Prostate gland (tissue), 2 donors: ENCODE measurements at regions not wholly inside any gene's neighbourhood (a gene's known extent, or its start where the extent isn't known, plus 50 kb on each side); places are given as distances from the start of the nearest gene placed in this dataset.

Experiments used
- DNase-seq: peaks from one replicate; pipeline ENCODE4 v3.0.0-alpha.2; 2019; ENCODE audit warnings: low spot score
- H3K27ac ChIP-seq, 2 donors: fragments of 200-600 bp; sonication (generic); 2 replicates each; pipeline ENCODE4 v1.5.1; 2017 to 2019
- H3K27me3 ChIP-seq: fragments of 200-600 bp; sonication (generic); replicated peaks from 2 replicates; pipeline ENCODE4 v1.5.1; 2019; ENCODE audit not compliant: insufficient read depth
- H3K36me3 ChIP-seq, 2 donors: fragments of 200-600 bp; sonication (generic); 1 replicate in 1 of 2; 2 replicates in 1 of 2; pipeline versions ENCODE4 v1.5.1 to v1.8.1; 2017 to 2019
- H3K4me1 ChIP-seq: fragments of 200-600 bp; sonication (generic); replicated peaks from 2 replicates; pipeline ENCODE4 v1.5.1; 2019
- H3K4me3 ChIP-seq, 2 donors: fragments of 200-600 bp; sonication (generic); 2 replicates each; pipeline ENCODE4 v1.5.1; 2017 to 2019
- H3K9me3 ChIP-seq: fragments of 200-600 bp; sonication (generic); 2 replicates; pipeline ENCODE4 v1.5.1; 2017
- CTCF ChIP-seq, 4 experiments: fragments of 200-600 bp in 2 of 4; fragments of 450-650 bp in 2 of 4; sonication (generic) in 2 of 4; IDR thresholded peaks; 1 replicate in 3 of 4; 2 replicates in 1 of 4; pipeline ENCODE4 v1.5.1; 2016 to 2019; ENCODE audit warnings: antibody characterized with exemption in 4 of 4, mild to moderate bottlenecking in 2 of 4, moderate library complexity in 2 of 4
- POLR2A ChIP-seq: fragments of 450-650 bp; IDR thresholded peaks from one replicate; pipeline ENCODE4 v1.6.1; 2016; ENCODE audit warnings: antibody characterized with exemption, mild to moderate bottlenecking
- POLR2AphosphoS5 ChIP-seq: sonication (generic); formaldehyde crosslinking; IDR thresholded peaks from one replicate; pipeline ENCODE4 v1.6.1; 2017; ENCODE audit warnings: antibody characterized with exemption
- WGBS: methylation state at CpG from one replicate; pipeline ENCODE4 v1.1.5; 2018; 5-methylcytosine and 5-hydroxymethylcytosine counted together
- intact Hi-C: fragments of 100-400 bp; cut with DNase I; formaldehyde crosslinking; loops from one replicate; pipeline ENCODE4 v1.14.2; 2022

- H3K36me3 ChIP-seq, result no peaks in the 10 kb centered on the region
- H3K4me1 ChIP-seq, result no peaks in the 10 kb centered on the region
- H3K4me3 ChIP-seq, result no peak overlapping the region
- TF ChIP-seq CTCF (IDR thresholded peaks at IDR 0.05), result no peak
- TF ChIP-seq POLR2A, result no peak
- TF ChIP-seq POLR2AphosphoS5, result no peak
- no peak overlapping the region for H3K27ac ChIP-seq
- 86% methylated on average over 13 of the region's 13 CpGs for WGBS
- DNase-seq, result no peak
- intact Hi-C loops, result no loop called here
- peaks cover 2% of the 10 kb centered on the region for H3K27me3 ChIP-seq
- no peaks in the 10 kb centered on the region for H3K9me3 ChIP-seq
Observed at GRCh38 chr22:49257551-49257961, 570.1 kb downstream of the BRD1 start.

- Histone ChIP-seq H3K4me3 (no peak overlapping the region), H3K4me1 (no peaks in the 10 kb centered on the region), H3K27me3 (peaks cover 2% of the 10 kb centered on the region), H3K36me3 (no peaks in the 10 kb centered on the region), H3K9me3 (no peaks in the 10 kb centered on the region), H3K27ac (no peak overlapping the region)
- no peak for DNase-seq
- TF ChIP-seq CTCF (IDR thresholded peaks at IDR 0.05) (no peak), POLR2A (no peak), POLR2AphosphoS5 (no peak)
- WGBS, result 88% methylated on average over 17 of the region's 17 CpGs
- intact Hi-C loops, result no loop called here
Observed at GRCh38 chr22:49255741-49256318, 571.8 kb downstream of the BRD1 start.

- Histone ChIP-seq H3K27ac (no peak overlapping the region), H3K9me3 (no peaks in the 10 kb centered on the region), H3K27me3 (peaks cover 2% of the 10 kb centered on the region), H3K4me1 (no peaks in the 10 kb centered on the region), H3K36me3 (no peaks in the 10 kb centered on the region), H3K4me3 (no peak overlapping the region)
- DNase-seq, result no peak
- 91% methylated on average over 11 of the region's 11 CpGs for WGBS
- TF ChIP-seq POLR2A, result no peak
- no peak for TF ChIP-seq CTCF (IDR thresholded peaks at IDR 0.05)
- no peak for TF ChIP-seq POLR2AphosphoS5
- intact Hi-C loops, result no loop called here
Observed at GRCh38 chr22:49255154-49255553, 572.5 kb downstream of the BRD1 start.

DNA sequence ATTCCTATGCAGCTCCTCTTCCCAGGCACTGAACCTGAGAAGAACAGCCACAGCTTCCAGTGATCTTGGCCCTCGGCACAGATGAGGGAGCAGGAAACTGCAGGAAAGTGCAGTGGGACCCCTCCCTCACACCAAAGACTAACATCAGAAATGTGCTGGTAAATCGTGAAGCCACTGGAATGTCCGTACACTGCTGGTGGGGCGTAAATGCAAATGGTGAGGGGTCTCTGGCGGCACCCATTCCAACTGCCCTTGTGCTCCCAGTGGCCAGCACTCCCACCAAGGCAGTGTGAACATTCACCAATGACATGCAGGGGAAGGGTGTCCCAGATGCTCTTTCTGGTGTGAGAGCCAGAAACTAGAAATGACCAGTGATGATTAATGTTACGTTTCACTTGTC lies 574.0 kb downstream of the BRD1 start:
- DNase-seq, result no peak
- H3K27me3 ChIP-seq, result peaks cover 2% of the 10 kb centered on the region
- TF ChIP-seq POLR2AphosphoS5 (no peak), POLR2A (no peak), CTCF (IDR thresholded peaks at IDR 0.05) (no peak)
- H3K4me1 ChIP-seq, result no peaks in the 10 kb centered on the region
- H3K4me3 ChIP-seq, result no peak overlapping the region
- 89% methylated on average over 5 of the region's 6 CpGs for WGBS
- H3K27ac ChIP-seq, result no peak overlapping the region
- intact Hi-C loops, result no loop called here
- no peaks in the 10 kb centered on the region for H3K9me3 ChIP-seq
- H3K36me3 ChIP-seq, result no peaks in the 10 kb centered on the region

- 72% methylated on average over 6 of the region's 6 CpGs for WGBS
- intact Hi-C loops, result no loop called here
- no peak overlapping the region for H3K27ac ChIP-seq
Observed at GRCh38 chr22:49251371-49251770, 576.3 kb downstream of the BRD1 start.

More at GRCh38 chr22:49251371-49251770, 576.3 kb downstream of the BRD1 start:
- Histone ChIP-seq H3K27me3 (peaks cover 2% of the 10 kb centered on the region), H3K4me3 (no peak overlapping the region), H3K36me3 (no peaks in the 10 kb centered on the region), H3K4me1 (no peaks in the 10 kb centered on the region), H3K9me3 (no peaks in the 10 kb centered on the region)
- no peak for TF ChIP-seq CTCF (IDR thresholded peaks at IDR 0.05)
- TF ChIP-seq POLR2A, result no peak
- TF ChIP-seq POLR2AphosphoS5, result no peak
- no peak for DNase-seq
